CD4-positive, alpha-beta memory T cell (primary cell): ENCODE measurements at regions not wholly inside any gene's neighbourhood (a gene's known extent, or its start where the extent isn't known, plus 50 kb on each side); places are given as distances from the start of the nearest gene placed in this dataset.

ENCODE experiments used
- CTCF ChIA-PET: fragments of 350-600 bp; sonication (Branson Sonifier 250); formaldehyde crosslinking; loops from one replicate; lab custom pipeline; 2021; ENCODE audit warnings: inconsistent platforms; ENCODE audit not compliant: partially characterized antibody; lab: Charles Lee
- POLR2A ChIA-PET: fragments of 350-600 bp; sonication (Branson Sonifier 250); formaldehyde crosslinking; loops from one replicate; lab custom pipeline; 2021; ENCODE audit not compliant: partially characterized antibody; lab: Charles Lee
- DNase-seq, 5 donors: peaks; one replicate each; pipeline versions ENCODE4 v3.0.0 to v3.0.0-alpha.2; 2020 to 2022; ENCODE audit warnings: mixed read lengths in 1 of 5
- H3K27ac ChIP-seq: one replicate; pipeline ENCODE4 v1.7.0; 2013; ENCODE audit warnings: low read depth, low read length
- H3K27me3 ChIP-seq: 2 replicates; pipeline ENCODE4 v1.7.0; 2013; ENCODE audit warnings: mild to moderate bottlenecking, low read length, moderate library complexity; ENCODE audit not compliant: insufficient read depth
- H3K36me3 ChIP-seq: 2 replicates; pipeline ENCODE4 v1.7.0; 2013; ENCODE audit warnings: mild to moderate bottlenecking, low read length, moderate library complexity; ENCODE audit not compliant: insufficient read depth
- H3K4me1 ChIP-seq: 2 replicates; pipeline ENCODE4 v1.7.0; 2013; ENCODE audit warnings: mild to moderate bottlenecking, low read length, moderate library complexity; ENCODE audit not compliant: insufficient read depth
- H3K4me3 ChIP-seq, 2 donors: one replicate each; pipeline ENCODE4 v1.7.0; 2013; ENCODE audit warnings: low read length in 2 of 2, mild to moderate bottlenecking in 1 of 2
- H3K9me3 ChIP-seq, 2 donors: one replicate each; pipeline ENCODE4 v1.7.0; 2013; ENCODE audit warnings: low read length in 2 of 2, control low read depth in 1 of 2; ENCODE audit not compliant: control insufficient read depth in 1 of 2
- H3K27ac Mint-ChIP-seq, 7 donors: one replicate each; pipeline ENCODE4 v1.8.0; 2020 to 2021; ENCODE audit warnings: mixed read lengths in 7 of 7, mild to moderate bottlenecking in 6 of 7, inconsistent platforms in 3 of 7, moderate library complexity in 3 of 7
- H3K27me3 Mint-ChIP-seq, 2 donors: one replicate each; pipeline ENCODE4 v1.8.0; 2020 to 2021; ENCODE audit warnings: mixed read lengths in 2 of 2
- H3K36me3 Mint-ChIP-seq, 2 donors: one replicate each; pipeline ENCODE4 v1.8.0; 2020 to 2021; ENCODE audit warnings: mixed read lengths in 2 of 2, inconsistent platforms in 1 of 2, mild to moderate bottlenecking in 1 of 2
- H3K4me1 Mint-ChIP-seq, 4 donors: one replicate each; pipeline ENCODE4 v1.8.0; 2020 to 2021; ENCODE audit warnings: mixed read lengths in 4 of 4, mild to moderate bottlenecking in 1 of 4
- H3K4me3 Mint-ChIP-seq, 8 donors: one replicate each; pipeline ENCODE4 v1.8.0; 2020 to 2021; ENCODE audit warnings: mixed read lengths in 8 of 8, mild to moderate bottlenecking in 7 of 8, moderate library complexity in 6 of 8, inconsistent platforms in 3 of 8
- H3K9me3 Mint-ChIP-seq, 8 donors: one replicate each; pipeline ENCODE4 v1.8.0; 2020 to 2021; ENCODE audit warnings: mixed read lengths in 8 of 8, mild to moderate bottlenecking in 5 of 8, inconsistent platforms in 3 of 8, moderate library complexity in 1 of 8
- intact Hi-C: fragments of 100-400 bp; cut with micrococcal nuclease; formaldehyde crosslinking; loops from one replicate; pipeline ENCODE4 v1.15.1; 2023

- DNase-seq: no peak
- Histone ChIP-seq H3K27me3 (no peaks in the 10 kb centered on the region), H3K27ac (no peak overlapping the region), H3K4me3 (no peak overlapping the region), H3K36me3 (no peaks in the 10 kb centered on the region), H3K4me1 (no peaks in the 10 kb centered on the region), H3K9me3 (no peaks in the 10 kb centered on the region)
- Mint-ChIP-seq H3K4me3 (no peak overlapping the region), H3K4me1 (peaks cover 3 to 5% (median 4%) of the 10 kb centered on the region in 4 donors), H3K27ac (peak overlapping the region in 1 of 7 donors; percentile 9), H3K36me3 (no peaks in the 10 kb centered on the region), H3K27me3 (peaks cover 5 to 7% of the 10 kb centered on the region in 2 donors), H3K9me3 (no peaks in the 10 kb centered on the region)
- POLR2A ChIA-PET: no interaction called here
- CTCF ChIA-PET: no interaction called here
- intact Hi-C loops: no loop called here
Observed at GRCh38 chr4:138957302-138957701, 58.3 kb upstream of the NOCT start.

GRCh38 chr4:138954428-138954827 lies 61.2 kb upstream of the NOCT start:
- Mint-ChIP-seq H3K4me1 (peaks cover 3 to 5% (median 4%) of the 10 kb centered on the region in 4 donors), H3K9me3 (no peaks in the 10 kb centered on the region), H3K4me3 (no peak overlapping the region), H3K36me3 (no peaks in the 10 kb centered on the region), H3K27me3 (peaks cover 5 to 7% of the 10 kb centered on the region in 2 donors), H3K27ac (no peak overlapping the region)
- ChIA-PET POLR2A (no interaction called here), CTCF (interaction anchor here (1.0 kb wide), 1 partner anchor 45 kb away, joined by 3 read pairs; no protein-coding TSS in a partner anchor)
- Histone ChIP-seq H3K9me3 (no peaks in the 10 kb centered on the region), H3K36me3 (no peaks in the 10 kb centered on the region), H3K27me3 (no peaks in the 10 kb centered on the region), H3K27ac (no peak overlapping the region), H3K4me3 (no peak overlapping the region), H3K4me1 (no peaks in the 10 kb centered on the region)
- DNase-seq: no peak
- intact Hi-C loops: no loop called here

GRCh38 chr4:138953961-138954371 lies 61.6 kb upstream of the NOCT start:
- H3K4me3 ChIP-seq: no peak overlapping the region
- Mint-ChIP-seq H3K4me1 (peaks cover 3 to 5% (median 4%) of the 10 kb centered on the region in 4 donors), H3K9me3 (no peaks in the 10 kb centered on the region), H3K4me3 (no peak overlapping the region), H3K27ac (no peak overlapping the region), H3K27me3 (peaks cover 5 to 7% of the 10 kb centered on the region in 2 donors), H3K36me3 (no peaks in the 10 kb centered on the region)
- ChIA-PET CTCF (interaction anchor here (1.0 kb wide), 1 partner anchor 44 kb away, joined by 3 read pairs; no protein-coding TSS in a partner anchor), POLR2A (no interaction called here)
- intact Hi-C loops: no loop called here
- no peaks in the 10 kb centered on the region for H3K9me3 ChIP-seq
- no peaks in the 10 kb centered on the region for H3K4me1 ChIP-seq
- H3K36me3 ChIP-seq: no peaks in the 10 kb centered on the region
- no peaks in the 10 kb centered on the region for H3K27me3 ChIP-seq
- H3K27ac ChIP-seq: no peak overlapping the region
- DNase-seq: no peak

- no peaks in the 10 kb centered on the region for H3K27me3 ChIP-seq
- no peak overlapping the region for H3K4me3 ChIP-seq
- no peaks in the 10 kb centered on the region for H3K9me3 Mint-ChIP-seq
- no peaks in the 10 kb centered on the region for H3K36me3 ChIP-seq
- H3K27ac Mint-ChIP-seq: no peak overlapping the region
- no peaks in the 10 kb centered on the region for H3K9me3 ChIP-seq
- ChIA-PET CTCF (no interaction called here), POLR2A (no interaction called here)
- peaks cover 2 to 7% of the 10 kb centered on the region in 2 donors for H3K27me3 Mint-ChIP-seq
- no peak overlapping the region for H3K4me3 Mint-ChIP-seq
- H3K36me3 Mint-ChIP-seq: no peaks in the 10 kb centered on the region
- intact Hi-C loops: no loop called here
- H3K4me1 ChIP-seq: no peaks in the 10 kb centered on the region
- DNase-seq: no peak
- no peaks in the 10 kb centered on the region for H3K4me1 Mint-ChIP-seq
- no peak overlapping the region for H3K27ac ChIP-seq
Observed at GRCh38 chr4:138952411-138952810, 63.2 kb upstream of the NOCT start.

GRCh38 chr4:138951764-138952163 lies 63.8 kb upstream of the NOCT start:
- Mint-ChIP-seq H3K36me3 (no peaks in the 10 kb centered on the region), H3K9me3 (no peaks in the 10 kb centered on the region), H3K27ac (no peak overlapping the region), H3K4me3 (no peak overlapping the region), H3K4me1 (no peaks in the 10 kb centered on the region), H3K27me3 (peaks cover 2 to 7% of the 10 kb centered on the region in 2 donors)
- intact Hi-C loops: no loop called here
- Histone ChIP-seq H3K27me3 (no peaks in the 10 kb centered on the region), H3K27ac (no peak overlapping the region), H3K9me3 (no peaks in the 10 kb centered on the region), H3K4me3 (no peak overlapping the region), H3K36me3 (no peaks in the 10 kb centered on the region), H3K4me1 (no peaks in the 10 kb centered on the region)
- POLR2A ChIA-PET: no interaction called here
- no peak for DNase-seq
- CTCF ChIA-PET: no interaction called here

- ChIA-PET POLR2A (no interaction called here), CTCF (no interaction called here)
- Mint-ChIP-seq H3K4me1 (no peaks in the 10 kb centered on the region), H3K27me3 (peaks cover 0 to 2% of the 10 kb centered on the region in 2 donors), H3K36me3 (no peaks in the 10 kb centered on the region), H3K27ac (no peak overlapping the region), H3K4me3 (no peak overlapping the region), H3K9me3 (no peaks in the 10 kb centered on the region)
- H3K9me3 ChIP-seq: no peaks in the 10 kb centered on the region
- H3K4me3 ChIP-seq: no peak overlapping the region
- DNase-seq: no peak
- no peak overlapping the region for H3K27ac ChIP-seq
- no peaks in the 10 kb centered on the region for H3K4me1 ChIP-seq
- intact Hi-C loops: no loop called here
- H3K36me3 ChIP-seq: no peaks in the 10 kb centered on the region
- H3K27me3 ChIP-seq: no peaks in the 10 kb centered on the region
Observed at GRCh38 chr4:138949866-138950265, 65.7 kb upstream of the NOCT start.

- no peak for DNase-seq
- no peak overlapping the region for H3K27ac ChIP-seq
Observed at GRCh38 chr4:138948918-138949317, 66.7 kb upstream of the NOCT start.

GRCh38 chr4:138946306-138946705 lies 69.3 kb upstream of the NOCT start:
- Mint-ChIP-seq H3K27ac (no peak overlapping the region), H3K27me3 (peaks cover 0 to 2% of the 10 kb centered on the region in 2 donors), H3K4me1 (no peaks in the 10 kb centered on the region), H3K9me3 (no peaks in the 10 kb centered on the region), H3K36me3 (no peaks in the 10 kb centered on the region), H3K4me3 (no peak overlapping the region)
- Histone ChIP-seq H3K36me3 (no peaks in the 10 kb centered on the region), H3K27me3 (no peaks in the 10 kb centered on the region), H3K27ac (no peak overlapping the region), H3K4me3 (no peak overlapping the region), H3K4me1 (no peaks in the 10 kb centered on the region), H3K9me3 (no peaks in the 10 kb centered on the region)
- POLR2A ChIA-PET: no interaction called here
- intact Hi-C loops: no loop called here
- no peak for DNase-seq
- CTCF ChIA-PET: no interaction called here

More at GRCh38 chr4:138948918-138949317, 66.7 kb upstream of the NOCT start:
- Mint-ChIP-seq H3K27me3 (no peaks in the 10 kb centered on the region), H3K9me3 (no peaks in the 10 kb centered on the region), H3K4me3 (no peak overlapping the region), H3K27ac (no peak overlapping the region), H3K4me1 (no peaks in the 10 kb centered on the region), H3K36me3 (no peaks in the 10 kb centered on the region)
- intact Hi-C loops: no loop called here
- POLR2A ChIA-PET: no interaction called here
- CTCF ChIA-PET: no interaction called here
- Histone ChIP-seq H3K4me1 (no peaks in the 10 kb centered on the region), H3K36me3 (no peaks in the 10 kb centered on the region), H3K4me3 (no peak overlapping the region), H3K9me3 (no peaks in the 10 kb centered on the region), H3K27me3 (no peaks in the 10 kb centered on the region)
